ENCODE measurements at regions not wholly inside any gene's neighbourhood (a gene's known extent, or its start where the extent isn't known, plus 50 kb on each side); places are given as distances from the start of the nearest gene placed in this dataset.

GRCh38 chr17:79280866-79281572 lies 206.4 kb downstream of the ENGASE start:
- POLR2A ChIA-PET = no interaction called here
- FAIRE-seq (no peak), DNase-seq (ENCODE audit: low read depth, low spot score) (no peak)
- CTCF ChIA-PET = interaction anchor here (0.8 kb wide), 1 partner anchor 10 kb away, joined by 4 read pairs; no protein-coding TSS in a partner anchor
- Histone ChIP-seq H3K4me2 (ENCODE audit: insufficient read depth, low read length) (no peak overlapping the region), H3K27me3 (ENCODE audit: control insufficient read depth in 2 of 2, insufficient read depth in 2 of 2, low read length in 2 of 2) (no peaks in the 10 kb centered on the region), H3K9me1 (replicated peaks; ENCODE audit: control insufficient read depth, extremely low read depth, insufficient read depth, low read length) (no peaks in the 10 kb centered on the region), H3K9me3 (replicated peaks; ENCODE audit: control insufficient read depth, insufficient read depth, low read length) (no peaks in the 10 kb centered on the region), H4K20me1 (replicated peaks; ENCODE audit: control insufficient read depth, extremely low read depth, insufficient read depth, low read length) (no peaks in the 10 kb centered on the region), H2AFZ (ENCODE audit: low read depth, low read length) (no peak overlapping the region), H3K9ac (replicated peaks; ENCODE audit: extremely low read depth, insufficient read depth, low read length) (no peak overlapping the region), H3K79me2 (ENCODE audit: control insufficient read depth, insufficient read depth, low read length) (no peaks in the 10 kb centered on the region), H3K4me3 (replicated peaks in 1 of 3; ENCODE audit: insufficient read depth in 1 of 3, low read depth in 1 of 3, low read length in 3 of 3) (no peak overlapping the region), H3K4me1 (ENCODE audit: control insufficient read depth, extremely low read depth, insufficient read depth, low read length) (no peaks in the 10 kb centered on the region), H3K36me3 (ENCODE audit: control insufficient read depth in 2 of 2, extremely low read depth in 1 of 2, insufficient read depth in 2 of 2, low read length in 2 of 2) (no peaks in the 10 kb centered on the region), H3K27ac (ENCODE audit: insufficient read depth, low read depth, low read length) (no peak overlapping the region)
- dilution Hi-C loops (cut with MboI; ENCODE audit: extremely low pct_ligation_motif_present, low sequenced_read_pairs) (no loop called here), intact Hi-C loops (cut with micrococcal nuclease) (no loop called here)
- BruUV-seq (replicated peaks) = no TSS peak
- no peak for TF ChIP-seq POLR2A (IDR thresholded peaks at IDR 0.05; ENCODE audit: low read depth, low read length)
- TF ChIP-seq MAX (IDR thresholded peaks at IDR 0.05; ENCODE audit: insufficient read depth, insufficient read length) = no peak
- no peak for TF ChIP-seq FOS (IDR thresholded peaks at IDR 0.05; ENCODE audit: borderline replicate concordance, insufficient read depth, low read length)
- TF ChIP-seq EZH2 (IDR thresholded peaks at IDR 0.05; ENCODE audit: borderline replicate concordance, low read depth, low read length, severe bottlenecking) = no peak
- no peak for TF ChIP-seq MYC (IDR thresholded peaks at IDR 0.05; ENCODE audit: low read depth, low read length)
- TF ChIP-seq GATA2 (IDR thresholded peaks at IDR 0.05; ENCODE audit: insufficient read depth, insufficient read length, low read depth, low read length) = no peak
- TF ChIP-seq, protein P1, sequence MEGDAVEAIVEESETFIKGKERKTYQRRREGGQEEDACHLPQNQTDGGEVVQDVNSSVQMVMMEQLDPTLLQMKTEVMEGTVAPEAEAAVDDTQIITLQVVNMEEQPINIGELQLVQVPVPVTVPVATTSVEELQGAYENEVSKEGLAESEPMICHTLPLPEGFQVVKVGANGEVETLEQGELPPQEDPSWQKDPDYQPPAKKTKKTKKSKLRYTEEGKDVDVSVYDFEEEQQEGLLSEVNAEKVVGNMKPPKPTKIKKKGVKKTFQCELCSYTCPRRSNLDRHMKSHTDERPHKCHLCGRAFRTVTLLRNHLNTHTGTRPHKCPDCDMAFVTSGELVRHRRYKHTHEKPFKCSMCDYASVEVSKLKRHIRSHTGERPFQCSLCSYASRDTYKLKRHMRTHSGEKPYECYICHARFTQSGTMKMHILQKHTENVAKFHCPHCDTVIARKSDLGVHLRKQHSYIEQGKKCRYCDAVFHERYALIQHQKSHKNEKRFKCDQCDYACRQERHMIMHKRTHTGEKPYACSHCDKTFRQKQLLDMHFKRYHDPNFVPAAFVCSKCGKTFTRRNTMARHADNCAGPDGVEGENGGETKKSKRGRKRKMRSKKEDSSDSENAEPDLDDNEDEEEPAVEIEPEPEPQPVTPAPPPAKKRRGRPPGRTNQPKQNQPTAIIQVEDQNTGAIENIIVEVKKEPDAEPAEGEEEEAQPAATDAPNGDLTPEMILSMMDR (IDR thresholded peaks at IDR 0.05; ENCODE audit: extremely low read depth in 1 of 2, insufficient read depth in 1 of 2, low read depth in 1 of 2, low read length in 2 of 2) = no peak
- no peak for TF ChIP-seq JUN (IDR thresholded peaks at IDR 0.05; ENCODE audit: borderline replicate concordance, insufficient read depth, insufficient read length, low read depth)
- no peak for TF ChIP-seq POLR2AphosphoS5 (IDR thresholded peaks at IDR 0.05; ENCODE audit: insufficient read depth, low read depth, low read length)
